Karpas-422 (cell line): ENCODE measurements at regions not wholly inside any gene's neighbourhood (a gene's known extent, or its start where the extent isn't known, plus 50 kb on each side); places are given as distances from the start of the nearest gene placed in this dataset.
A peak's percentile ranks its signal among the peaks of the same experiment; 100 is the strongest.

Experiments used
- DNase-seq: peaks from one replicate; pipeline ENCODE4 v3.0.0-alpha.2; 2015
- H2AFZ ChIP-seq: fragments of 200-600 bp; sonication (generic); 2 replicates; pipeline ENCODE4 v1.6.1; 2014; ENCODE audit warnings: antibody characterized with exemption, low read length, mixed read lengths
- H3K27ac ChIP-seq: fragments of 200-600 bp; sonication (generic); 2 replicates; pipeline ENCODE4 v1.5.1; 2014; ENCODE audit warnings: mild to moderate bottlenecking, low read length, moderate library complexity
- H3K27me3 ChIP-seq: fragments of 200-600 bp; sonication (generic); 2 replicates; pipeline ENCODE4 v1.6.1; 2014; ENCODE audit warnings: low read length, mixed read lengths
- H3K36me3 ChIP-seq: fragments of 200-600 bp; sonication (generic); 2 replicates; pipeline ENCODE4 v1.6.1; 2014; ENCODE audit warnings: low read length, mixed read lengths; ENCODE audit not compliant: insufficient read depth
- H3K4me1 ChIP-seq: fragments of 200-600 bp; sonication (generic); 2 replicates; pipeline ENCODE4 v1.6.1; 2014; ENCODE audit warnings: mild to moderate bottlenecking, low read length, mixed read lengths
- H3K4me2 ChIP-seq: fragments of 200-600 bp; sonication (generic); 2 replicates; pipeline ENCODE4 v1.6.1; 2014; ENCODE audit warnings: low read length, low read depth, mild to moderate bottlenecking; ENCODE audit not compliant: poor library complexity, severe bottlenecking
- H3K4me3 ChIP-seq: fragments of 200-600 bp; sonication (generic); 2 replicates; pipeline ENCODE4 v1.5.1; 2014; ENCODE audit warnings: mild to moderate bottlenecking, antibody characterized with exemption, low read length, mixed read lengths
- H3K79me2 ChIP-seq: fragments of 200-600 bp; sonication (generic); 2 replicates; pipeline ENCODE4 v1.6.1; 2014; ENCODE audit warnings: mild to moderate bottlenecking, low read length, mixed read lengths
- H3K9ac ChIP-seq: fragments of 200-600 bp; sonication (generic); 2 replicates; pipeline ENCODE4 v1.6.0; 2014; ENCODE audit warnings: low read length
- H3K9me2 ChIP-seq: fragments of 200-600 bp; sonication (generic), shearing (Covaris generic); replicated peaks from 2 replicates; pipeline ENCODE4 v1.6.0; 2014; ENCODE audit warnings: mild to moderate bottlenecking, low read length, moderate library complexity; ENCODE audit not compliant: insufficient read depth
- H3K9me3 ChIP-seq: fragments of 300-700, 200-600 bp; sonication (generic); 2 replicates; pipeline ENCODE4 v1.6.1; 2014; ENCODE audit warnings: low read length, mixed read lengths
- H4K20me1 ChIP-seq: fragments of 200-600 bp; sonication (generic); 2 replicates; pipeline ENCODE4 v1.6.1; 2014; ENCODE audit warnings: mild to moderate bottlenecking, antibody characterized with exemption, low read length, low read depth; ENCODE audit not compliant: insufficient read depth

- Histone ChIP-seq H3K4me1 (peaks cover 78% of the 10 kb centered on the region), H3K4me3 (no peak overlapping the region)
- DNase-seq, result no peak
Measured at GRCh38 chr7:131098527-131098926, 229.1 kb upstream of the MKLN1 start.

GRCh38 chr7:131100357-131101054, 227.2 kb upstream of the MKLN1 start:
- Histone ChIP-seq H3K9me2 (no peaks in the 10 kb centered on the region), H3K4me3 (no peak overlapping the region), H3K27ac (peak overlapping the region; percentile 56), H3K9me3 (no peaks in the 10 kb centered on the region), H3K36me3 (peaks cover 45% of the 10 kb centered on the region), H2AFZ (no peak overlapping the region), H3K4me1 (peaks cover 95% of the 10 kb centered on the region), H3K9ac (no peak overlapping the region), H3K4me2 (peak overlapping the region; percentile 41), H4K20me1 (no peaks in the 10 kb centered on the region), H3K27me3 (no peaks in the 10 kb centered on the region), H3K79me2 (peaks cover 100% of the 10 kb centered on the region)
- DNase-seq, result peak; percentile 55

More at GRCh38 chr7:131098527-131098926, 229.1 kb upstream of the MKLN1 start:
- no peak overlapping the region for H3K27ac ChIP-seq
- H3K9me3 ChIP-seq, result no peaks in the 10 kb centered on the region
- H3K9me2 ChIP-seq, result no peaks in the 10 kb centered on the region
- no peaks in the 10 kb centered on the region for H4K20me1 ChIP-seq
- no peak overlapping the region for H3K4me2 ChIP-seq
- H3K9ac ChIP-seq, result no peak overlapping the region
- peaks cover 53% of the 10 kb centered on the region for H3K36me3 ChIP-seq
- no peak overlapping the region for H2AFZ ChIP-seq
- no peaks in the 10 kb centered on the region for H3K27me3 ChIP-seq
- H3K79me2 ChIP-seq, result peaks cover 100% of the 10 kb centered on the region

- no peaks in the 10 kb centered on the region for H4K20me1 ChIP-seq
- H3K9me3 ChIP-seq, result no peaks in the 10 kb centered on the region
- no peak overlapping the region for H2AFZ ChIP-seq
- H3K4me1 ChIP-seq, result peaks cover 72% of the 10 kb centered on the region
- H3K79me2 ChIP-seq, result peaks cover 94% of the 10 kb centered on the region
- H3K36me3 ChIP-seq, result peaks cover 30% of the 10 kb centered on the region
- H3K4me3 ChIP-seq, result peak overlapping the region; percentile 71
- peak overlapping the region; percentile 76 for H3K9ac ChIP-seq
- peak overlapping the region; percentile 90 for H3K4me2 ChIP-seq
- H3K27me3 ChIP-seq, result no peaks in the 10 kb centered on the region
- no peak for DNase-seq
- no peaks in the 10 kb centered on the region for H3K9me2 ChIP-seq
- H3K27ac ChIP-seq, result peak overlapping the region; percentile 66
Measured at GRCh38 chr7:131103997-131104396, 223.7 kb upstream of the MKLN1 start.

- H3K9ac ChIP-seq, result peak overlapping the region; percentile 76
- H3K9me2 ChIP-seq, result no peaks in the 10 kb centered on the region
- H3K79me2 ChIP-seq, result peaks cover 94% of the 10 kb centered on the region
- H3K4me2 ChIP-seq, result peak overlapping the region; percentile 90
- no peaks in the 10 kb centered on the region for H3K27me3 ChIP-seq
- peak; percentile 67 for DNase-seq
- no peaks in the 10 kb centered on the region for H3K9me3 ChIP-seq
- peak overlapping the region; percentile 66 for H3K27ac ChIP-seq
- no peaks in the 10 kb centered on the region for H4K20me1 ChIP-seq
- H3K4me1 ChIP-seq, result peaks cover 69% of the 10 kb centered on the region
- peak overlapping the region; percentile 71 for H3K4me3 ChIP-seq
- H2AFZ ChIP-seq, result no peak overlapping the region
- peaks cover 26% of the 10 kb centered on the region for H3K36me3 ChIP-seq
Measured at GRCh38 chr7:131104596-131105293, 222.9 kb upstream of the MKLN1 start.

GRCh38 chr7:131105294-131105798, 222.3 kb upstream of the MKLN1 start:
- Histone ChIP-seq H3K9me3 (no peaks in the 10 kb centered on the region), H3K27ac (peak overlapping the region; percentile 66), H3K4me3 (peak overlapping the region; percentile 71), H3K9me2 (no peaks in the 10 kb centered on the region), H4K20me1 (no peaks in the 10 kb centered on the region), H3K4me2 (peak overlapping the region; percentile 90), H3K79me2 (peaks cover 88% of the 10 kb centered on the region), H3K9ac (peak overlapping the region; percentile 76), H2AFZ (no peak overlapping the region), H3K4me1 (peaks cover 63% of the 10 kb centered on the region), H3K36me3 (peaks cover 26% of the 10 kb centered on the region), H3K27me3 (no peaks in the 10 kb centered on the region)
- no peak for DNase-seq

- Histone ChIP-seq H3K4me2 (peak overlapping the region; percentile 91), H3K4me1 (peaks cover 61% of the 10 kb centered on the region), H3K9me3 (no peaks in the 10 kb centered on the region), H3K79me2 (peaks cover 81% of the 10 kb centered on the region), H4K20me1 (no peaks in the 10 kb centered on the region), H3K36me3 (peaks cover 21% of the 10 kb centered on the region), H3K4me3 (peak overlapping the region; percentile 77), H3K27me3 (no peaks in the 10 kb centered on the region), H2AFZ (no peak overlapping the region), H3K9ac (peak overlapping the region; percentile 90), H3K27ac (peak overlapping the region; percentile 93), H3K9me2 (no peaks in the 10 kb centered on the region)
- DNase-seq, result peak; percentile 86
Measured at GRCh38 chr7:131105799-131106680, 221.6 kb upstream of the MKLN1 start.

- H3K27me3 ChIP-seq, result no peaks in the 10 kb centered on the region
- peaks cover 16% of the 10 kb centered on the region for H3K36me3 ChIP-seq
- H4K20me1 ChIP-seq, result no peaks in the 10 kb centered on the region
- H3K79me2 ChIP-seq, result peaks cover 75% of the 10 kb centered on the region
- peak overlapping the region; percentile 91 for H3K4me2 ChIP-seq
- DNase-seq, result peak; percentile 75
- H2AFZ ChIP-seq, result no peak overlapping the region; the same call in 1 of the 2 replicates
- no peaks in the 10 kb centered on the region for H3K9me3 ChIP-seq
- peak overlapping the region; percentile 90 for H3K9ac ChIP-seq
- H3K27ac ChIP-seq, result peak overlapping the region; percentile 93
- H3K4me1 ChIP-seq, result peaks cover 61% of the 10 kb centered on the region
- H3K4me3 ChIP-seq, result peak overlapping the region; percentile 77
- H3K9me2 ChIP-seq, result no peaks in the 10 kb centered on the region
Measured at GRCh38 chr7:131106681-131107336, 220.9 kb upstream of the MKLN1 start.
